GM19240 (cell line): ENCODE measurements at regions not wholly inside any gene's neighbourhood (a gene's known extent, or its start where the extent isn't known, plus 50 kb on each side); places are given as distances from the start of the nearest gene placed in this dataset.

Experiments used
- DNase-seq: peaks from one replicate; pipeline ENCODE4 v3.0.0; 2011; ENCODE audit warnings: low spot score; ENCODE audit not compliant: insufficient read length

DNA sequence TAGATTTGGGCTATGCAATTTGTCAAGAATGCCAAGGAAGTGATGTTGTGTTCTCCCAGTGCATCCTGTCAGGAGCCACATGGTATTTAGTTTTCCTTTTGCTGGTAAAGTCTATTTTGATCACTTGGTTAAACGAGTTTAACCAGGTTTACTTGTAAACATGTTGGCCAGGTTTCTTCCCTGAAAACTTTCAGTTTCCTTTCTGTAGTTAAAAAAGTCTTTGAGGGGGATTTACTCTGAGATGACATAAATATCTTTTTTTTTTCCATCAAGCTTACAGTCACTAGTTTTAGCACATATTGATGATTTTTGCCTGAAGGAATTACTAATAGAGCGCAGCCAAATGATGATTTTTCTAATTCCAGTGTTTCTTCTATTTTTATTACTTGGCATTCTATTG lies 320.5 kb downstream of the PHF14 start:
- no peak for DNase-seq

DNA sequence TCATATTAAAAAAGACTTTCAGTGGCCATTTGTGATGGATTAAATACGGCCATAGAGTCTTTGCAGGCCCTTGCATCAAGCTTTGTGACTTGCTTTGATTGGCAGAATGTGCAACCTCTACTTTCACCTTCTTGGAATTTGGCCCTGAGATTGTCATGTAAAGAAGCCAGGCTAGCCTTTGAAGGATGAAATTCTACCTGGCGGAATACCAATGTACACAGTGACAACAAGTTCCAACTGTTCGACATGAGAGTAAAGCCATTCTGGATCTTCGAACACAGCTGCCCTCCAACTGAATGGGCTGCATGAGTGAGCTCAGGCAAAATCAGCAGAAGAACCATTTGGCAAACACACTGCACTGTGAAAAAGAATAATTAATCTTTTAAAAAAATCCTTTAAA lies 321.3 kb downstream of the PHF14 start:
- no peak for DNase-seq

DNA sequence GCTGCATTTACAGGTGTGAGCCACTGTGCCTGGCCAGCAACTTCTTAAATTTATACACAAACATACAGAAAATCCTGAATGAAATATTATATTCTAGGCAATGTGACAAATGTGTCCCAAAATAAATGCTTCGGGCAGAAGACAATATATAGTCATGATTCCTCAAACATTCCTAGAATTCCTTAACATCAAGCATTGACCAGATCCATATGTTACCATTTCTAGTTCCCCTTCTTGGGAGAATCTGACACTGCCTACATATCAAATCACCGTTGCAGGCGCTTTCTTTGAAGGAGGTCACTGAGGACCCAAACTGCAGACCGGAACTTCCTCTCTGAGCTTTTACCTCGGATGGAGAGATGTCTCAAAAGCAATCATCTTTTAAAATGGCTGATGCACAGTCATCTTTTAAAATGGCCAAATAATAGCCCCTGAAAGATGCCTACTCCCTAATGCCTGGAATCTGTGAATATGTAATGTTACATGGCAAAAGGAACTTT lies 323.5 kb downstream of the PHF14 start:
- DNase-seq = no peak

DNA sequence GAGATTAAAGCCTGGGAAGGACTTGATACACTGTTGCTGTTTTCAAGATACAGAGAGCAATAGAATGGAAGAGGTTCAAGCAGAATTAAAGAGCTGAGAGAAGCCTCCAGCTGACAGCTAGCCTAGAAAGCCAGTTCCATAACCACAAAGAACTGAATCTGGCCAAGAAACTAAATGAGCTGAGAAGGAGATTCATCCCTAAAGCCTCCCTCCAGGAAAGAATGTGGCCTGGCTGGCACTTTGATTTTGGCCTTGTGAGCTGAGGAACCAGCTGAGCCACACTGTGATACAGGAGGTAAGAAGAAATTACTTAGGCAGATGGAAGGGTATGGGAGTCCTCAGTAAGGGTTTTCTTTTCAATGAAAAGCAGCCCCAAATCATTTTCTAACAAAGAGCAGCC lies 324.1 kb downstream of the PHF14 start:
- DNase-seq = no peak

DNA sequence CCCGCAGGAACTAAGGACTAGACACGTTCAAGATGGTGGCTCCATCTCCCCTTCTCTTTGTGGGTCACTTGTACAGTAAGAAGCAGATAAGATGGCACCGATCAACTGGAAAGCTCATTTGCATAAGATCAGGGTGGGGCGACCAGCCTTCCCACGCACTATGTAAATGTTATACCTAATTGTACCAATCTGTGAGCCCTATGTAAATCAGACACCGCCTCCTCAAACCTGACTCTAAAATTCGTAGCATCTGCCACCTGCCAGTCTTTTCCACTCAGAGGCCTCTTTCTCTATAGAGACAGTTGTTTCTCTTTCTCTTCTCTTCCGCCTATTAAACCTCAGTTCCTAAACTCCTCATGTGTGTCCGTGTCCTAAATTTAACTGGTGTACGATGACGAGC lies 324.5 kb downstream of the PHF14 start:
- no peak for DNase-seq

DNA sequence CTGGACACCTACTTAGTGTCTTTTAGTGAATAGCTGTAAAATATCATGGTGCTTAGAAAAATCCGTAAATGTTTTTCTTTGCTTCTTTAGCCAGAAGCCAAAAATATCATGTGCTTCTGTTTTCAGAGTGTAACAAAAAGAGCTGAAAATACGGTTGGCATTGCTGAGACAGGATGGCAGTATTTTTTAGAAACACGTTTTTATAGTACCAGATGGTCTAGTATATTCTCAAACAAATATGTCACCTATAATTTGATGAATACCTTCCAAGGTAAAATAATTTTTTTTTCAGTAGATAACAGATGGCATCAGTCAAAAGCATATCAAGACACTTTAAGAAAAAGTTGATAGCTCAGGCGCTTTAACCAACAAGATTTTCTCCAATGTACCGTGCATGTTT lies 326.6 kb downstream of the PHF14 start:
- DNase-seq = no peak

DNA sequence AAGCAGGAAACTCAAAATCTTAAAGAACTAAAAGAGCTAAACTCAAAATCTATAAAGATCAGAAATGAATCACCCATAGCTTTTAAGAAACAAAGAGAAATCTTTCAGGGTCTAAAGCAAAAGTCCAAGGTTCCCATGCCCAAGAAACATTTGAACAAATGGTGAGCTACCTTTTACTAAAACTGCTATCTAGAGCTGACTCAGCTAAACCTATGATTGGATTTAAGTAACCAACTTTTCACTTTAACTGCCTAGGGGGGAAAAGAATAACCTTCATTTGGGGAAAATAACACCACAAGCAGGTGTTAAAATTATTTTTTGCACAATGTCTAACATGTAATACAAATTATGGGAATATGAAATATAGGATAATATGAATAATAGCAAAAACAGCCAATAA lies 328.4 kb downstream of the PHF14 start:
- no peak for DNase-seq

DNA sequence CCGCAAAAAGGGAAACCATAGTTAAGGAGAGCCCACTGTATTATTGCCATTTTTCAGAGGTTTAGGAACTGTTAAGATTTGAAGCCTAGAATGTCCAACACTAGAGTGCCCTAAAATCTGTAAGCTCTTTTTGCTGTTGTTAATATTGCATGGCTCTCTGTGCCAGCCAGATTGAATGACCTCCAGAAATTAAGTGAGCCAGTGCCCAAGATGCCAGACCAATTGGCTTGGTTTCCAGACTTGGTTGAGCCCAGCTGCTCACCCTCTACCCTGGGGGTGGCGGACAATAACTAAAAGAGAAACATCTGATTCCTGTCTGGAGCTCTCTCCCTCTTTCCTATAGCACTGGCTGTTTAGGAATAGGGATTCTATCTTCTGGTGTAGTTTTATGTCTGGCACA lies 340.1 kb downstream of the PHF14 start:
- no peak for DNase-seq

DNA sequence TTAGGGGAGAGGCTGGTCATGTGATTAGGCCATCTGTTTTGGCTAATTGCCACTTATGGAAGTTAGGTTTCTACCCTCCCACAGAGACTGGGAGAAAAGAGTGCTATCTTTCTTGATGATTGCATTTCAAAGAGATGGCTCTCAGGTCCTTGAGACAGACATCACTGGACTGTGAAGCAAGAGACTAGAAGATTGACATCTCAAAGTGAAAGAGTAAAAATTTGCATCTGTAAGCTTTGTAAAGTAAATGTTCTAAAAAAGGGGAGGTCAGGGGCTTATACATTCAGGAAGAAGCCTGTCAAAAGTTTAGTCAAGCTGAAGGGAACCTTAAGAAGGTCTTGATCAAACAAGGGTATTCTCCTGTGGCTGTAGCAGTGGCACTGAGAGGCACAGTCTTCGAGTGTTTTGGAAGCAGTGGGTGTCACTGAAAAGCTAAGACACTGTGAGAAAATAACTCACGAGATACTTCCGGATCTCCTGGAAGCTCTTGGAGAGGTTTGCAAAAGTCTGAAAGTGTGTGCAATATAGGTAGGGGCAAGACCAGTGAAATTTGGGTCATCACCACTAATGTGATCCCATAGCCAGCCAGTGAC lies 342.1 kb downstream of the PHF14 start:
- no peak for DNase-seq

DNA sequence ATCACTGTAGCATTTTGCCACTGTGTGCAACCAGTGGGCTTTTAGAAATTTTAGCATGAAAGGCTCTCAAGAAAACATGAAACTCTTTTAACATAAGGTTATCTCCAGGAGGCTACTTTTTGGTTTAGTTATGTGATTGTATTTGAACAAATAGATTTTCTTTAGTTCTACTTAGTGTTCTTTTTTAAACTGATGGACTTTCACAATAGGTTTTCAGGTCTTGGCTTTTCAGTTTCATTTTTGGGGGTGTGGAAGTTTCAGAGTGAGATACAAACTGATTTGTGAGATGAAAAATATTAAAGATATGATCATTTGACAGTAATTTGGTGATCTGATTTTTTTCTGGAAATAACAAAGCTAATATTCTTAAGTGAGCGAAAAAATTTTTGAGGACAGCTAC lies 344.1 kb downstream of the PHF14 start:
- DNase-seq = no peak

DNA sequence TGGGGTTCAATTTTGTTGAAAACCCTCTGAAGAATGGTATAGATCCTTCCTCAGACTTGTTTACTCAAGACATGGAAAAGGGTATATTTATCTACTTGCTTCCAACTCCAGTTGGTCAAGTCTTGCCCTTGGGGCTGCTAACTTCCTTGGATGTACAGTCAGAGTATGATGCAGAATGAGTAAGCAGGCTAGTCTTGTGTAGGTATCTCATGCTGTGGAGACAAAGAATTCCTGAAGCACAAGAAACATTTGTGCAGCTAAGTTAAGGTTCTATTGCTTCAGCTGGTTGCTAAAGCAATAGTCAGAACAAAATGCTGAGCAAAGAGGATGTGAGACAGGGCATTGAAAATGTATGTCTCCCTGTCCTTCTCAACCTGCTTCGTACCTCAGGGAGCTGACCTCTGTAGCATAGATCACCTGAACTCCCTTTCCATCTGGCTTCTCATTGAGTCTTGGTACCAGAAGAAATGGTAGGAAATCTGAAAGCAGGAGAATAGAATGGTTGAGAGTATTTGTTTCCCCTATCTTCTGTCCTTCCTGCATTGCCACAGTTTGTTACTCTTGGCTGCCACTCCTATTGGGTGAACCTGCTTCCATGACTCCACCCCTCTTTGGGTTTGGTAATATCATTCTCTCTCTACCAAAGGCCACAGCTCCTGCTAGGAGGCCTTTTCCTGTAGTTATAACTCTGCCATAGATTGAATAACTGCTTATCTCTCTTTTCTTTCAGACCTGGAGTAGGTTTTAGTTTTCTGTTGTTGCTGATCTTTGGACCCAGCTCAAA lies 346.0 kb downstream of the PHF14 start:
- no peak for DNase-seq
